ENCODE measurements at regions not wholly inside any gene's neighbourhood (a gene's known extent, or its start where the extent isn't known, plus 50 kb on each side); places are given as distances from the start of the nearest gene placed in this dataset.

GRCh38 chr18:47333926-47334635 lies 82.6 kb upstream of the SKOR2 start:
- ATAC-seq (no peak), DNase-seq (no peak)
- intact Hi-C loops (cut with DNase I, micrococcal nuclease) = no loop called here

GRCh38 chr18:47331641-47332040 lies 80.2 kb upstream of the SKOR2 start:
- DNase-seq (no peak), ATAC-seq (no peak)
- intact Hi-C loops (cut with DNase I, micrococcal nuclease) = no loop called here

GRCh38 chr18:47331026-47331425 lies 79.6 kb upstream of the SKOR2 start:
- ATAC-seq = no peak
- intact Hi-C loops (cut with DNase I, micrococcal nuclease) = no loop called here
- no peak for DNase-seq

GRCh38 chr18:47323158-47323557 lies 71.7 kb upstream of the SKOR2 start:
- intact Hi-C loops (cut with DNase I, micrococcal nuclease) = no loop called here
- ATAC-seq (no peak), DNase-seq (no peak)

GRCh38 chr18:47321815-47322214 lies 70.4 kb upstream of the SKOR2 start:
- intact Hi-C loops (cut with DNase I, micrococcal nuclease) = no loop called here
- DNase-seq (no peak), ATAC-seq (no peak)

GRCh38 chr18:47317824-47318508 lies 66.5 kb upstream of the SKOR2 start:
- intact Hi-C loops (cut with DNase I, micrococcal nuclease) = no loop called here
- ATAC-seq = no peak
- no peak for DNase-seq

GRCh38 chr18:47316924-47317323 lies 65.5 kb upstream of the SKOR2 start:
- DNase-seq = no peak
- intact Hi-C loops (cut with DNase I, micrococcal nuclease) = no loop called here
- ATAC-seq = no peak

GRCh38 chr18:47313901-47314300 lies 62.4 kb upstream of the SKOR2 start:
- DNase-seq (no peak), ATAC-seq (no peak)
- intact Hi-C loops (cut with DNase I, micrococcal nuclease) = no loop called here

- intact Hi-C loops (cut with DNase I, micrococcal nuclease) = no loop called here
- ATAC-seq (no peak), DNase-seq (no peak)
These were observed 60.1 kb upstream of the SKOR2 start for GRCh38 chr18:47311585-47311984.

Small RNA genes in the stretch of these regions (microRNA-seq; reads per million reads assigned to microRNA genes)
- 0 reads per million in 2 donors for gene MIR4527

All from left colon (tissue), 2 donors.